ENCODE measurements at regions not wholly inside any gene's neighbourhood (a gene's known extent, or its start where the extent isn't known, plus 50 kb on each side); places are given as distances from the start of the nearest gene placed in this dataset.

DNA sequence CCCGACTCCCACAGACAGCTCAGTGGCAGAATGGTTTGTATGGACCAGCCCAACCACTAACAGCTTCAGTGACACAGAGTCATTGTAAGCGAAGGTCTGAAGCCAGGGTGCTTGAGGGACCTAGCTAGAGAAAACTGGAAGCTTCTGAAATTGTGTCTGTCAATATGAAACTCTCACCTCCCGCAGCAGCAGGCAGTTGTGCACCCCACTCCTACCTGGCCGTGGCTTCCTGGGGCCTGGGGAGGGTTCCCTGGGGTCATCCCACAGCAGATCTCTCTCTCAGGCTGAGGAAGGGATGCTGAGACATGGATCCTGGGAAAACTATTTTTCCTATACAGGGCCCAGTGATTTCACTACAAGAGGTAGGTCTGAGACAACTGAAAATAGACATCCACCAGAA lies 229.5 kb downstream of the TFCP2L1 start:
- TF ChIP-seq, protein P1, sequence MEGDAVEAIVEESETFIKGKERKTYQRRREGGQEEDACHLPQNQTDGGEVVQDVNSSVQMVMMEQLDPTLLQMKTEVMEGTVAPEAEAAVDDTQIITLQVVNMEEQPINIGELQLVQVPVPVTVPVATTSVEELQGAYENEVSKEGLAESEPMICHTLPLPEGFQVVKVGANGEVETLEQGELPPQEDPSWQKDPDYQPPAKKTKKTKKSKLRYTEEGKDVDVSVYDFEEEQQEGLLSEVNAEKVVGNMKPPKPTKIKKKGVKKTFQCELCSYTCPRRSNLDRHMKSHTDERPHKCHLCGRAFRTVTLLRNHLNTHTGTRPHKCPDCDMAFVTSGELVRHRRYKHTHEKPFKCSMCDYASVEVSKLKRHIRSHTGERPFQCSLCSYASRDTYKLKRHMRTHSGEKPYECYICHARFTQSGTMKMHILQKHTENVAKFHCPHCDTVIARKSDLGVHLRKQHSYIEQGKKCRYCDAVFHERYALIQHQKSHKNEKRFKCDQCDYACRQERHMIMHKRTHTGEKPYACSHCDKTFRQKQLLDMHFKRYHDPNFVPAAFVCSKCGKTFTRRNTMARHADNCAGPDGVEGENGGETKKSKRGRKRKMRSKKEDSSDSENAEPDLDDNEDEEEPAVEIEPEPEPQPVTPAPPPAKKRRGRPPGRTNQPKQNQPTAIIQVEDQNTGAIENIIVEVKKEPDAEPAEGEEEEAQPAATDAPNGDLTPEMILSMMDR (IDR thresholded peaks at IDR 0.05), result no peak
- no peak for TF ChIP-seq EP300 (IDR thresholded peaks at IDR 0.05)

Data from ovary (tissue), 3 donors.